GM12864 (cell line): ENCODE measurements at regions not wholly inside any gene's neighbourhood (a gene's known extent, or its start where the extent isn't known, plus 50 kb on each side); places are given as distances from the start of the nearest gene placed in this dataset.
"Not testable (repeated sequence)": the region's sequence is repeated elsewhere in the genome, so short reads cannot be mapped to it uniquely, and the experiment has no call there.

ENCODE experiments used
- DNase-seq: peaks from one replicate; pipeline ENCODE4 v3.0.0-alpha.2; 2011; ENCODE audit warnings: low read depth
- H3K4me3 ChIP-seq: 2 replicates; pipeline ENCODE4 v1.5.1; 2011; ENCODE audit warnings: mild to moderate bottlenecking, low read depth, low read length, control low read depth
- TF ChIP-seq, protein P1 (sequence below): IDR thresholded peaks from 2 replicates; pipeline ENCODE4 v1.5.1; 2011; ENCODE audit warnings: low read depth, mild to moderate bottlenecking, moderate library complexity, low read length, control low read depth, inconsistent platforms; ENCODE audit errors: missing control alignments

- TF ChIP-seq, protein P1, sequence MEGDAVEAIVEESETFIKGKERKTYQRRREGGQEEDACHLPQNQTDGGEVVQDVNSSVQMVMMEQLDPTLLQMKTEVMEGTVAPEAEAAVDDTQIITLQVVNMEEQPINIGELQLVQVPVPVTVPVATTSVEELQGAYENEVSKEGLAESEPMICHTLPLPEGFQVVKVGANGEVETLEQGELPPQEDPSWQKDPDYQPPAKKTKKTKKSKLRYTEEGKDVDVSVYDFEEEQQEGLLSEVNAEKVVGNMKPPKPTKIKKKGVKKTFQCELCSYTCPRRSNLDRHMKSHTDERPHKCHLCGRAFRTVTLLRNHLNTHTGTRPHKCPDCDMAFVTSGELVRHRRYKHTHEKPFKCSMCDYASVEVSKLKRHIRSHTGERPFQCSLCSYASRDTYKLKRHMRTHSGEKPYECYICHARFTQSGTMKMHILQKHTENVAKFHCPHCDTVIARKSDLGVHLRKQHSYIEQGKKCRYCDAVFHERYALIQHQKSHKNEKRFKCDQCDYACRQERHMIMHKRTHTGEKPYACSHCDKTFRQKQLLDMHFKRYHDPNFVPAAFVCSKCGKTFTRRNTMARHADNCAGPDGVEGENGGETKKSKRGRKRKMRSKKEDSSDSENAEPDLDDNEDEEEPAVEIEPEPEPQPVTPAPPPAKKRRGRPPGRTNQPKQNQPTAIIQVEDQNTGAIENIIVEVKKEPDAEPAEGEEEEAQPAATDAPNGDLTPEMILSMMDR, result no peak
- no peak for DNase-seq
- no peak overlapping the region for H3K4me3 ChIP-seq
Measured at GRCh38 chr3:150230037-150230436, 178.1 kb upstream of the TSC22D2 start.

DNA sequence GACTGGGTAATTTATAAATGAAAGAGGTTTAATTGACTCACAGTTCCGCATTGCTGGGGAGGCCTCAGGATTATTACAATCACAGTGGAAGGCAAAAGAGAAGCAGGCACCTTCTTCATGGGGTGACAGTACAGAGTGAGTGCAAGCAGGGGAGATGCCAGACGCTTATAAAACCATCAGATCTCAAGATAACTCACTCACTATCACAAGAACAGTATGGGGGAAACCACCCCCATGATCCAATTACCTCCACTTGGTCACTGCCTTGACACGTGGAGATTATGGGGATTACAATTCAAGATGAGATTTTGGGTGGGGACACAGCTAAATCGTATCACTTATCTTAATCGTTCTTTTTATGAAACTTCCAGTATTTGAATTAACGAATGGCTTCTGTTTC is 179.5 kb upstream of the TSC22D2 start:
- H3K4me3 ChIP-seq, DNase-seq: not testable (repeated sequence)

DNA sequence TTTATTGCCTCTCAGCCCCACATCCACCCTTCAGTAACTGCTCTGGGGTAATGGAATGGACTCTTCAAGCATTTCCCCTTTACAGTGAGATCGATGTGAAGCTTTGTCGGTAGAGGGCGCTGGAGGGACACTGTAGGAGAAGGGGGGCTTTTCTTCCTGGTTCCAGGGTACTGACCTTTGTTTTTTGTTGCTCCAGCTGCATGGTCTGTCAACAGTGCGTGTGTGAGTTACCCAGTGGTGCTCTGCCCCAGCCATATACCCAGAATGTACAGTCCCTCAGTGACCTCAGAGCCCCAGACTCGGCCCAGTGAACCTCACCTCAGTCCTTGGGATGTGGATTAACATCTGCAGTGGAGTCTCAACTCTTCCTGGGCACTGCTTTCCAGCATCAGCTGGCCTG is 180.3 kb upstream of the TSC22D2 start:
- DNase-seq, result peak; percentile 10
- H3K4me3 ChIP-seq, result no peak overlapping the region
- TF ChIP-seq, protein P1, result peak; percentile 79

DNA sequence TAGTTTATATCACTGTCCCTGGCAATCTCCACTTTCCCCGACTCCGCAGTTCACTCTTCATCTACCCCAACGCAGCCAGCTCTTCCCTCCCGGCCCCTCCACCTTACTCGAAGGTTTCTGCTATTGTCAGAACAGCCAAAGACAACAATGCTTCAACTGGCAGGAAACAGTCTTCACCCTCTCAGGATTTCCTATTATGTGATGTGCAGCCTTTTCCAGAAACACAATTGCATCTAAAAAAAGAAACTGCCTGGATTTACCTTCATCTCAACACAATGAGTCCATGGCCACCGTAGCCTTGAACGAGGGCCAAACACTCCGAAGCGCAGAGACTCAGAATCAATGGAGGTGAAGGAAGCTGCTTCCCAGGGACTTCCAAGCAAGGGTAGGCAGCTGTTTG is 182.1 kb upstream of the TSC22D2 start:
- TF ChIP-seq, protein P1, result no peak
- no peak overlapping the region for H3K4me3 ChIP-seq
- no peak for DNase-seq

DNA sequence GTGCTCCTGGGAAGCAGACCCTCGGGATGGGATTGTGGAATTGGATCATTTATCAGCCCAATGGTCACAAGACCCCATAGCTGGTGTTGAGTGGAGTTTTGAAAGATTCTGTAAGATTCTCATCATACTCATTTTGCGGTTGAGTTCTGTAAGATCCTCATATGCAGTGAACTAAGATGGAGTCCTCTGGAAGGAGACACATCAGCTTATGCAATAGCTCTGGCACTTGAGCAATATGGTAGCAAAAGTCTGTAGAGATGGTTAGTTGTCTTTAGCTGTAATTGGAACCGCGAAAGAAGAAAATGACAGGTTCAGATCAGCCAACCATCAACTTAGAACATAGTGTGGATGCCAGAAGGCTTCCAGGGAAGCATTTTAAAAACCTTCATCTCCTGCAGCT is 184.5 kb upstream of the TSC22D2 start:
- no peak overlapping the region for H3K4me3 ChIP-seq
- DNase-seq, result no peak
- TF ChIP-seq, protein P1, result no peak

DNA sequence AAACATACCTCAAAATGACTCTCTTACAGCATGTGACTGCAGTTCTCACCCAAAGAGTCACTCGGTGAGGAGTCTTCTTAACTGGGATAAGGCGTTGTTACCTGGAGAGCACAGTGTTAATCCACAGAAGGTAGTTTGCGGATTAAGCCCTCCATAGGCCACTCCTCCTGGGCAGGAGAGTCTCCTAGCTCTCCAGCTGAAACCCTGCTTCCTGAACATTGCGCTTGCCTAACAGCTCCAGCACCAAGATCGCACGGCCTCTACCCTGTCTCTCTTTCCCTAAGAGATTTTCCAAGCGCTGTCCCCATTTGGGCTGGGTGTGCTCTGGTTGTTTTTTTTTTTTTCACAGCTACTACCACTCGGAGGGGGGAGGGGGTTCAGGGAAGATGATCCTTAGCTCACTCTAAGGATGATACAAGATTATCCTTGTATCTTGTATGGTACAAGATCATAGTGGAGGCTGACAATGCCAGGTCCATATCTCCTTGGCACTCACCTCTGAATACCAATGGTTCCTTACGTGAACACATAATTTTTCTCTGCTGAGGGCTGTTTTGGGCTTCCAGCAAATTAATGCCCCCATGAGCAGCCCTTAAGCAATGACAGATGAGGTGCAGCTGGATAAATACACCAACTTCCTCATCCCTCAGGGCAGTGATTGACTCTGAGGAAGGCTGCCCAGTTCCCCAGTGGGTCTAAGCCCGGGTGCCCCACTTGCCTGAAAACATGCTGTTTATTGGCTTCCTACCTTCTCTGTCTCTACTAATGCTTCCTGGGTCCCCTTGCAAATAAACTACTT is 185.2 kb upstream of the TSC22D2 start:
- no peak for DNase-seq
- no peak overlapping the region for H3K4me3 ChIP-seq
- TF ChIP-seq, protein P1, result no peak

GRCh38 chr3:150221904-150222523 is 186.1 kb upstream of the TSC22D2 start:
- TF ChIP-seq, protein P1, result no peak
- no peak for DNase-seq
- H3K4me3 ChIP-seq, result no peak overlapping the region
